Neural cell (in vitro differentiated cells): ENCODE measurements at regions not wholly inside any gene's neighbourhood (a gene's known extent, or its start where the extent isn't known, plus 50 kb on each side); places are given as distances from the start of the nearest gene placed in this dataset.

ENCODE experiments used
- H2AFZ ChIP-seq: fragments of 200-600, 300-800 bp; sonication (generic), shearing (Covaris generic); 2 replicates; pipeline ENCODE4 v1.6.0; 2014; ENCODE audit warnings: low read depth, mild to moderate bottlenecking, antibody characterized with exemption, low read length, moderate library complexity
- H3F3A ChIP-seq: fragments of 200-600 bp; shearing (Covaris generic); 2 replicates; pipeline ENCODE4 v1.6.1; 2016; ENCODE audit warnings: mild to moderate bottlenecking, moderate library complexity, mixed read lengths, antibody characterized with exemption, low read length; ENCODE audit not compliant: insufficient read depth, poor library complexity, severe bottlenecking
- H3K27ac ChIP-seq: fragments of 200-600, 300-800 bp; sonication (generic), shearing (Covaris generic); 2 replicates; pipeline ENCODE4 v1.5.1; 2014; ENCODE audit warnings: mild to moderate bottlenecking, low read length, moderate library complexity
- H3K27me3 ChIP-seq: fragments of 300-800, 200-600 bp; sonication (generic), shearing (Covaris generic); 2 replicates; pipeline ENCODE4 v1.6.0; 2014; ENCODE audit warnings: mild to moderate bottlenecking, low read depth, low read length, moderate library complexity; ENCODE audit not compliant: insufficient read depth
- H3K36me3 ChIP-seq: fragments of 300-800, 200-600 bp; sonication (generic), shearing (Covaris generic); 2 replicates; pipeline ENCODE4 v1.5.1; 2014; ENCODE audit warnings: mild to moderate bottlenecking, antibody characterized with exemption, low read length, moderate library complexity; ENCODE audit not compliant: insufficient read depth
- H3K4me2 ChIP-seq: fragments of 300-800, 200-600 bp; sonication (generic), shearing (Covaris generic); 2 replicates; pipeline ENCODE4 v1.6.0; 2014; ENCODE audit warnings: mild to moderate bottlenecking, low read length
- H3K4me3 ChIP-seq: fragments of 300-800, 200-600 bp; sonication (generic), shearing (Covaris generic); 2 replicates; pipeline ENCODE4 v1.5.1; 2014; ENCODE audit warnings: mild to moderate bottlenecking, low read length, moderate library complexity
- H3K79me2 ChIP-seq: fragments of 200-600 bp; shearing (Covaris generic); replicated peaks from 2 replicates; pipeline ENCODE4 v1.6.0; 2014; ENCODE audit warnings: mild to moderate bottlenecking, low read length, moderate library complexity; ENCODE audit not compliant: insufficient read depth
- H3K9ac ChIP-seq: fragments of 300-800, 200-600 bp; sonication (generic), shearing (Covaris generic); 2 replicates; pipeline ENCODE4 v1.6.1; 2016; ENCODE audit warnings: mild to moderate bottlenecking, low read length, mixed read lengths
- H3K9me2 ChIP-seq: fragments of 200-600 bp; shearing (Covaris generic); 2 replicates; pipeline ENCODE4 v1.6.1; 2016; ENCODE audit warnings: mild to moderate bottlenecking, low read length, mixed read lengths; ENCODE audit not compliant: insufficient read depth
- H3K9me3 ChIP-seq: fragments of 200-600, 300-800 bp; sonication (generic), shearing (Covaris generic); 2 replicates; pipeline ENCODE4 v1.6.1; 2016; ENCODE audit warnings: mild to moderate bottlenecking, mixed run types, low read length, moderate library complexity, mixed read lengths
- H4K20me1 ChIP-seq: fragments of 200-600 bp; shearing (Covaris generic); 2 replicates; pipeline ENCODE4 v1.6.1; 2016; ENCODE audit warnings: mild to moderate bottlenecking, mixed run types; ENCODE audit not compliant: insufficient read depth
- EP300 ChIP-seq: fragments of 450-650 bp; conservative IDR thresholded peaks from 2 replicates; pipeline ENCODE4 v1.6.1; 2014; ENCODE audit warnings: antibody characterized with exemption, mild to moderate bottlenecking, moderate library complexity; ENCODE audit not compliant: poor library complexity, severe bottlenecking
- EZH2 ChIP-seq: fragments of 200-600, 300-800 bp; shearing (Covaris generic), sonication (generic); IDR thresholded peaks from 2 replicates; pipeline ENCODE4 v1.6.1; 2014; ENCODE audit warnings: antibody characterized with exemption, low read length, borderline replicate concordance, mild to moderate bottlenecking; ENCODE audit not compliant: insufficient read depth, poor library complexity, severe bottlenecking
- MXI1 ChIP-seq: fragments of 450-650 bp; conservative IDR thresholded peaks from 2 replicates; pipeline ENCODE4 v1.6.1; 2014; ENCODE audit warnings: antibody characterized with exemption, mild to moderate bottlenecking; ENCODE audit not compliant: poor library complexity, severe bottlenecking
- POLR2AphosphoS5 ChIP-seq: IDR thresholded peaks from 2 replicates; pipeline ENCODE4 v1.6.1; 2012
- RAD21 ChIP-seq: fragments of 450-650 bp; conservative IDR thresholded peaks from 2 replicates; pipeline ENCODE4 v1.6.1; 2014; ENCODE audit warnings: antibody characterized with exemption, mild to moderate bottlenecking, moderate library complexity
- REST ChIP-seq: IDR thresholded peaks from 2 replicates; pipeline ENCODE4 v1.6.1; 2012; ENCODE audit warnings: borderline replicate concordance
- SMC3 ChIP-seq: fragments of 450-650 bp; conservative IDR thresholded peaks from 2 replicates; pipeline ENCODE4 v1.6.1; 2014; ENCODE audit warnings: antibody characterized with exemption, mild to moderate bottlenecking, moderate library complexity; ENCODE audit not compliant: poor library complexity
- TAF1 ChIP-seq: IDR thresholded peaks from 2 replicates; pipeline ENCODE4 v1.6.1; 2012; ENCODE audit warnings: low read depth
- TF ChIP-seq, protein P1 (sequence below): fragments of 450-650 bp; IDR thresholded peaks from 2 replicates; pipeline ENCODE4 v1.5.1; 2014; ENCODE audit warnings: antibody characterized with exemption, mild to moderate bottlenecking, moderate library complexity; ENCODE audit not compliant: poor library complexity, severe bottlenecking

DNA sequence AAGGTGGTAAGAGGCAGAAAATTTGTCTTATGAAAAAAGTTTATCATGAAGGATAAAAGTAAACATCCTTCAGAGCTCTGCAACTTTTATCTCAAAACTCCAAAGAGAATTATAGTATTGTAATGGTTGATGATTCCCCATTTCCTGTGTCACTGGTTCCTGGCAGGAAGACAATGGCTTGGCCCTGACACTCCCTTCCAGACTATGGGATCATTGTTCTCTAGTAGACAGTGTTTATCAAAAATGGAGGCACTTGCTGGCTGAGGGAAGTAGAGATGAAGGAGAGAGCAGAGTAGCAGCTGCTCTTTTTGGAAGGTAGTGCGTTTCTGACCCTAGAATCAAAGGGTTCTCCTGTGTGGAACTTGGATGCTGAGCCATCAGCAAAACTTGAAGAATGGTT, 145.9 kb upstream of the ATP1B1 start:
- no peak overlapping the region for H3K4me3 ChIP-seq
- no peaks in the 10 kb centered on the region for H3F3A ChIP-seq
- H3K27ac ChIP-seq, result no peak overlapping the region
- no peaks in the 10 kb centered on the region for H3K79me2 ChIP-seq
- no peak overlapping the region for H2AFZ ChIP-seq
- no peaks in the 10 kb centered on the region for H3K36me3 ChIP-seq
- no peaks in the 10 kb centered on the region for H3K9me3 ChIP-seq
- no peak overlapping the region for H3K4me2 ChIP-seq
- no peak overlapping the region for H3K9ac ChIP-seq
- no peaks in the 10 kb centered on the region for H3K27me3 ChIP-seq
- no peaks in the 10 kb centered on the region for H3K9me2 ChIP-seq
- H4K20me1 ChIP-seq, result no peaks in the 10 kb centered on the region
- TF ChIP-seq SMC3 (no peak), MXI1 (no peak), RAD21 (no peak), TAF1 (no peak), EP300 (no peak), EZH2 (no peak), REST (no peak), POLR2AphosphoS5 (no peak)
- TF ChIP-seq, protein P1, sequence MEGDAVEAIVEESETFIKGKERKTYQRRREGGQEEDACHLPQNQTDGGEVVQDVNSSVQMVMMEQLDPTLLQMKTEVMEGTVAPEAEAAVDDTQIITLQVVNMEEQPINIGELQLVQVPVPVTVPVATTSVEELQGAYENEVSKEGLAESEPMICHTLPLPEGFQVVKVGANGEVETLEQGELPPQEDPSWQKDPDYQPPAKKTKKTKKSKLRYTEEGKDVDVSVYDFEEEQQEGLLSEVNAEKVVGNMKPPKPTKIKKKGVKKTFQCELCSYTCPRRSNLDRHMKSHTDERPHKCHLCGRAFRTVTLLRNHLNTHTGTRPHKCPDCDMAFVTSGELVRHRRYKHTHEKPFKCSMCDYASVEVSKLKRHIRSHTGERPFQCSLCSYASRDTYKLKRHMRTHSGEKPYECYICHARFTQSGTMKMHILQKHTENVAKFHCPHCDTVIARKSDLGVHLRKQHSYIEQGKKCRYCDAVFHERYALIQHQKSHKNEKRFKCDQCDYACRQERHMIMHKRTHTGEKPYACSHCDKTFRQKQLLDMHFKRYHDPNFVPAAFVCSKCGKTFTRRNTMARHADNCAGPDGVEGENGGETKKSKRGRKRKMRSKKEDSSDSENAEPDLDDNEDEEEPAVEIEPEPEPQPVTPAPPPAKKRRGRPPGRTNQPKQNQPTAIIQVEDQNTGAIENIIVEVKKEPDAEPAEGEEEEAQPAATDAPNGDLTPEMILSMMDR, result no peak

- no peak overlapping the region for H2AFZ ChIP-seq
- no peak overlapping the region for H3K27ac ChIP-seq
- TF ChIP-seq MXI1 (no peak), EZH2 (no peak), EP300 (no peak), POLR2AphosphoS5 (no peak), TAF1 (no peak)
- H3K9me3 ChIP-seq, result no peaks in the 10 kb centered on the region
- no peak overlapping the region for H3K4me3 ChIP-seq
- no peaks in the 10 kb centered on the region for H3F3A ChIP-seq
- no peaks in the 10 kb centered on the region for H3K27me3 ChIP-seq
- H3K36me3 ChIP-seq, result no peaks in the 10 kb centered on the region
- H3K79me2 ChIP-seq, result no peaks in the 10 kb centered on the region
- H3K4me2 ChIP-seq, result no peak overlapping the region
- no peaks in the 10 kb centered on the region for H4K20me1 ChIP-seq
- H3K9ac ChIP-seq, result no peak overlapping the region
- H3K9me2 ChIP-seq, result no peaks in the 10 kb centered on the region
Measured at GRCh38 chr1:168963601-168964000, 142.9 kb upstream of the ATP1B1 start.

DNA sequence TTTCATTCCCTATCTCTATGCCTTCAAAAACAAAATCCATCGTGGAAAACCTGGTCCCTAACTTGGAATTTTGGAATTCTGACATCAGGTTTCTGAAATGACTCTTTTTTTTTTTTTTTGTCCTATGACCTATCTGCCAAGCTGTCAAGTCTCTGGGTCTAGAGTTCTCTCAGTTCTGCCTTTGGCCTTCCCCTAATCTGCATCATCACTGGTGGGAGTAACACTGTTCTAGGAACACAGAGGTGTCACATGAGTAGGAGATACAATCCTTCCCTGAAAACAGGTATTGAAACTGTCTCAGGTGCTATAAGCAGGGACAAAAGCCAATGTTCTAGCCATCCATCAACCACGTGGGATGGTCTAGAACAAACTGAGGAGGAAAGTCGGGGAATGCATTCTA, 142.0 kb upstream of the ATP1B1 start:
- TF ChIP-seq SMC3 (no peak), REST (no peak), MXI1 (no peak), RAD21 (no peak), EP300 (no peak), TAF1 (no peak)
- TF ChIP-seq, protein P1, result no peak
- no peaks in the 10 kb centered on the region for H3K36me3 ChIP-seq
- no peaks in the 10 kb centered on the region for H3F3A ChIP-seq
- H3K27ac ChIP-seq, result no peak overlapping the region
- no peak overlapping the region for H3K9ac ChIP-seq
- H3K27me3 ChIP-seq, result no peaks in the 10 kb centered on the region
- no peaks in the 10 kb centered on the region for H3K79me2 ChIP-seq
- no peaks in the 10 kb centered on the region for H4K20me1 ChIP-seq
- H3K4me3 ChIP-seq, result no peak overlapping the region
- H3K9me2 ChIP-seq, result no peaks in the 10 kb centered on the region
- no peaks in the 10 kb centered on the region for H3K9me3 ChIP-seq
- no peak overlapping the region for H2AFZ ChIP-seq
- no peak overlapping the region for H3K4me2 ChIP-seq
